GM21381 (cell line): ENCODE measurements at regions not wholly inside any gene's neighbourhood (a gene's known extent, or its start where the extent isn't known, plus 50 kb on each side); places are given as distances from the start of the nearest gene placed in this dataset.

Experiments
- ATAC-seq: cut with Tn5 transposase; IDR thresholded peaks from one replicate; pipeline ENCODE4 v1.9.1; 2021; ENCODE audit warnings: mild to moderate bottlenecking, moderate library complexity; ENCODE audit not compliant: unreplicated experiment

- ATAC-seq: no peak
These were observed 824.1 kb upstream of the IGFBP3 start for GRCh38 chr7:46744957-46745706.

DNA sequence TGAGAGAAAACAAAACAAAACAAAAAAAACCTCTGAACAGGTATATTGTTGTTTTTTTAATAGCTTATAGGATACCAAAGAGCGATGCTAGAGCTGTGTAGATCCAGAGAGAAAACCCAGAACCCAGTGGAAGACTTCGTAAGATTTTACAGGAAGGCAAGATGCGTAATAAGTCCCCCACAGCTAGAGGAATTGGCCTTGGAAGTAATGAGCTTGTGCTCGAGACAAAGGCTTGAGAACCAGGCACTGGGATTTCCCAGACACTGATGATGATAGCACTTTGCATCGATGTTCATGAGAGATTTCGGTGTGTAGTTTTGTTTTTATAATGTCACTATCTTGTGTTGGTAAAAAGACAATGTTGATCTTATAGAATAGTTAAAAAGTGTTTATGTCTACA is 821.5 kb upstream of the IGFBP3 start:
- no peak for ATAC-seq

DNA sequence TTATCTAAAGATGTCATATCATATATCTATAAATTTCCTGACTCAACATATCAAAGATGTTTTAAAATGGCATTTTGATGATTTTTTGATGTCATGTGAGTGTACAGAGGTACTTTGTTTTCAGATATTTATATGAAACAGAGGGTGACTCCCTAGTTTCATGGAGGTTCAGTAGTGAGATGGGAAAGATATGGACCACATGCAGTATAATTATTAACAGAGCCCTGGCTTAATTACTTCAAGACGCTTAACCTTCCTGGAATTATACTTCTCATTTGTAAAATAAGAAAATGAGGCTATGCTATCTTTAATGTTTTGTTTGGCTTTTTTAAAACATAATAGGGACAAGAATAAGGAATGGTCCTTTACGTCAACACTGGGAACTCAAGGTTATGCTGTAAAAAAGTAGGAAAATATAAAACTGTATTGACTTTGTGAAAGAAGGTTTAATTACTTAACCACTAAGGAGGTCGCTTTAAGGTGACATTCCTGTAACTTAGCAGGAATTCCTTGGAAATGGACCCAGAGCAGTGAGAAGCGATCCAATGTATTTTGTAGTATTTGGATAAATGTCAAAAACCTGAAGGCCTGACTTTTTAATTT is 821.0 kb upstream of the IGFBP3 start:
- ATAC-seq: no peak

DNA sequence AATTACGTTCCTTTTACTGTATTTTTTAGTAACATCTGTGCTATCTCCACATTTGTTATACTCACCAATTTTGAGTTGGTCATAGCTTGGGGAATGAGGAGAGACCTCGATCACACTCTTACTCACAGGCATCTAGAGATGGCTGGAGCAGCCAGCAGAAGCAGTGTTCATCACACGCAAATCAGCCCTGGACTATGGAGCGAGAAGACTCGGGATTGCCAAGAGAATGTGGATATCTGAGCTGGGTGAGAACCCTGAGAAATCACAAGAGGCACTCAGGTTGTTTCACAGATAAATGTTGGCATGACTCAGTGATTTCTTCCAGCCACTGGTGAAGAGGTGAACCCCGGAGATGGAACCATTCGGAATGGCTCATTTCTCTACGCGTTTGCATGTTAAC is 820.1 kb upstream of the IGFBP3 start:
- ATAC-seq: no peak

DNA sequence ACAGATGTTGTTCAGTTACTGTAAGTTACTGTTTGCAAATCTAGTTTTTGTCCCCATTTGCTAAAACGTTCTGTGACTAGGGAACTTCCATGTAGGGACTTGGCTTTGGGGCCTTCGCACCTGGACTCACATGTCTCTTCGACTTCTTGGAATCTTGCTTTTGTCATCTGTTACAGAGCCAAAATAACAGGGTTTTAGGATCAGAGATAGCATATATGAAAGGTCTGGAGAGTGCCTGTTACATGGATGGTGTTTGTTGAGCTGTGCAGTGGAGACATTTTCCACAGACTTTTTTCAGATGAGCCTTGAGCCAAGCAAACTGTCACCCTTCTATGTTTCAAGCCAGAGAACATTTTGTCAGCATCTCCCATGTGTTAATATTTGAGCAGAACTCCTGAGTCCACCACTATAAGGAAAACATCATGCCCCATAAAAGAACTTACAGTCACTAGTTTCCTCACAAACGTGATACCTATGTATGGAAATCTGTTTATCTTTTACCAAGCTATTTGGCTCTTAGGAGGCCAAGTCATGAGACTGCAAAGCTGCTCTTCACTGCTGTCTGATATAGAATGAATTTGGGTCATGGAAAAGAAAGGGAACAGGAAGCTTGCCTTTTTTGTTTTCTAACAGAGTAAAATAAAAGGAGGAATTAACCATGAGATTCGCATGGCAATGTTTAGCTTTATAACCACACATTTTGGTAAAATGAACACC is 818.6 kb upstream of the IGFBP3 start:
- ATAC-seq: no peak

- ATAC-seq: no peak
These were observed 817.7 kb upstream of the IGFBP3 start for GRCh38 chr7:46738796-46739195.

- ATAC-seq: no peak
These were observed 817.1 kb upstream of the IGFBP3 start for GRCh38 chr7:46738165-46738564.

- no peak for ATAC-seq
These were observed 804.8 kb upstream of the IGFBP3 start for GRCh38 chr7:46725838-46726237.

DNA sequence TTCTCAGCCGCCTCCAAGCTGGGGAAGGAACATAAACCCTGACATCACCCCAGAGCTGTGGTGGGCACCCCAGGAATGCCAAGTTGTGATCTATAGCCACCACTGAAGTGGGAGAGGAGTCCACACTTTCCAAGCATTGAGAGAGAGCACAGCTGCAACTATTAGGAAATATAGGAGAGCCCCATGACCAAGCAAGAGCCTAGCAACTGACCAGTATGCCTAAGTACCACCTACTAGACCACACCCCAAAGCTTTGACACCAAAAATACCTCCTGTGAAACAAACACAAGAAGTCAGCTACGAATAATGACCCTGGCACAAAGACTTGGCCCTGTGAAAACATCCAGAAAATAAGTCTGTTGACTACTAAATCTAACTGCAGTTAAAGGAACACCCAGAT is 804.1 kb upstream of the IGFBP3 start:
- ATAC-seq: no peak

DNA sequence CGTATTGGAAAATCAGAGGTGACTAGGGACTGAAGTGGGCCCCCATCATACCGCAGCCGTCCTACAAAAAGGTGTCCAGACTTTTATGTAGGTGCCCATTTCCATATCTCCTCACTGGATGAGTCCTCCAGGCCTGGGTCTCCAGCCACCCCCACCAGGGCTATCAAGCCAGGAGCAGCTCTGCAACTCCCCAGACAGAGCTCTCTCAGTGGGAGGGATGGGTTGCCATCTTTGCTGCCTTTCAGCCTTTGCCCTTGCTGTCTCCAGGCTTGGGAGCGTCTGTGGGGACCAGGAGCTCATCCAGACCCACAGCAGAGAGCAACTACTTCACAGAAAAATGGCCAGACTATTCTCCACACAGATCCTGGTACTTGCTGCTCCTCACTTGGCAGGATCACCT is 802.7 kb upstream of the IGFBP3 start:
- ATAC-seq: no peak

- ATAC-seq: no peak
These were observed 801.9 kb upstream of the IGFBP3 start for GRCh38 chr7:46723003-46723402.

- ATAC-seq: no peak
These were observed 799.7 kb upstream of the IGFBP3 start for GRCh38 chr7:46720761-46721160.

- no peak for ATAC-seq
These were observed 798.5 kb upstream of the IGFBP3 start for GRCh38 chr7:46719616-46720015.

GRCh38 chr7:46716926-46717325 is 795.9 kb upstream of the IGFBP3 start:
- no peak for ATAC-seq

- no peak for ATAC-seq
These were observed 794.5 kb upstream of the IGFBP3 start for GRCh38 chr7:46715579-46715978.

DNA sequence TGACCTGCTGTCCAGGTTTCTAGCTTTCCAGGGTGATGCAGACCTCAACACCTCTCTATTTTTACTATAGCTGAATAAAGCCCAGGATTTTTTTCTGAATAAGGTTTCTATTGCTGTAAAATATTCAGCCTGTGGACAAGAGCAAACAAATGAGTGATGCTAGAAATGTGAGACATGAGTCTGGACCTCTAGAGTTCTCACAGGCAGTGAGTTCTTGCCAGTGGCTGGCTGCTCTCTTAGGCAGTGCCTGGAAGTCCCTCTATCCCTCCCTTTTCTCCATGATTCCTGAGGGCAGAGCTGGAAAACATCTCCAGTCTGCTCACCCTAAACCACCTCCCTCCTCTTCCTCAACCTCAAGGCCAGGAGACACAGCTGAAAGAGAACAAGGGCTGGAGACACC is 793.8 kb upstream of the IGFBP3 start:
- ATAC-seq: no peak

- ATAC-seq: no peak
These were observed 793.0 kb upstream of the IGFBP3 start for GRCh38 chr7:46713868-46714596.

DNA sequence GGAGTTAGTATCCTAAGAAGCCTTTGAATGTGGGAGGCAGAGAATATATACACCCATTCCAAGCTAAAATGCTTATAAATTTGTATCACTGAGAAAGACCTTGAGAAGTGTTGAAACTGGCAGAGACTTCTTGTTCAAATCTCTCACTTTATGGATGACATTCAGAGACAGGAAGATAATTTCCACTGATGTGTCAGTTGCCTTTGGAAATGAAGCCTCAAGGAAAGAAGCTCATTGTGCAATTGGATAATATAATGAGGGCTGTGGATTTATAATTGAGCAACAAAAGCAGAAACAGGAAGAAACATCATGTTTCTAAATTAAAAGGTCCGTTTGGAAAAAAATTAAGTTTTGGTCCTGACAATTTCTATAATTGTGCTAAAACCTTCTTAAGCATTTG is 789.9 kb upstream of the IGFBP3 start:
- no peak for ATAC-seq

DNA sequence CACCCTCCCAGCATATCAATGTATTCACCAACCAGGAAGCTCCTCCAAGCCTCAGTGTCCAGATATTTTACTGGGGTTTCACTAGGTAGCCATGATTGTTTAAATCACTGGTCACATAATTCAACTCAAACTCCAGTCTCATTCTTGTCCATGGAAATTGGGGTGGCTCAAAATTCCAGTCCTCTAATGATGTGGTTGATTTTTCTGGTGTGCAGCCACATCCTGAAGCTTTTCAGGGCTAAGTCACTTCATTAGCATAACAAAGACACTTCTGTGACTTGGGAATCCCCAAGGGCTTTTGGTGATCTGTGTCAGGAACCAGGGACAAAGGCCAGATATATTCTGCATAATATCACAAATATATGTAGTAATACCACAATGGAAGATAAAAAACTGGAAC is 786.9 kb upstream of the IGFBP3 start:
- ATAC-seq: no peak

- no peak for ATAC-seq
These were observed 784.5 kb upstream of the IGFBP3 start for GRCh38 chr7:46705386-46706255.

DNA sequence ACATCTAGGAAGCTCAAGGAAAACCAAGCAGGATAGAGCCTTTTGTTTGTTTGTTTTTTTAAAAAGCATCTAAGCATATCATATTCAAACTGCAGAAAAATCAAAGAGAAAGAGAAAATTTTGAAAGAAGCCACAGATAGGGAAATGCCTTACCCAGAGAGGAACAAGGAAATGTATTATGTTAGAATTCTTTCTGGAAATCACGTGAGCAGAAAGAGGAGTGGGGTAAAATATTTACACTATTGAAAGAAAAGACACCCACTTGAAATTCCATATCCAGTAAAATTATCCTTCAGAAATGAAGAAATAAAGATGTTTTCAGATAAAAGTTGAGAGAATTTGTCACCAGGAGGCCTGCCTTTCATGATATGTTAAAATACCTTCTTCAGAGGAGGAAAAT is 775.7 kb upstream of the IGFBP3 start:
- ATAC-seq: no peak
